RPMI8226 (cell line): ENCODE measurements at regions not wholly inside any gene's neighbourhood (a gene's known extent, or its start where the extent isn't known, plus 50 kb on each side); places are given as distances from the start of the nearest gene placed in this dataset.
"Not testable (repeated sequence)": the region's sequence is repeated elsewhere in the genome, so short reads cannot be mapped to it uniquely, and the experiment has no call there.

Experiments used
- DNase-seq: peaks from one replicate; pipeline ENCODE4 v3.0.0-alpha.2; 2015

- no peak for DNase-seq
Measured at GRCh38 chr3:40864915-40865314, 334.4 kb upstream of the CTNNB1 start.

GRCh38 chr3:40867797-40868196 is 331.5 kb upstream of the CTNNB1 start:
- no peak for DNase-seq

GRCh38 chr3:40869013-40869412 is 330.3 kb upstream of the CTNNB1 start:
- DNase-seq: no peak

GRCh38 chr3:40869939-40870338 is 329.4 kb upstream of the CTNNB1 start:
- no peak for DNase-seq

- DNase-seq: no peak
Measured at GRCh38 chr3:40871394-40871793, 327.9 kb upstream of the CTNNB1 start.

GRCh38 chr3:40872258-40872920 is 326.9 kb upstream of the CTNNB1 start:
- no peak for DNase-seq

GRCh38 chr3:40873476-40873875 is 325.8 kb upstream of the CTNNB1 start:
- DNase-seq: no peak

- no peak for DNase-seq
Measured at GRCh38 chr3:40873934-40874699, 325.2 kb upstream of the CTNNB1 start.

- no peak for DNase-seq
Measured at GRCh38 chr3:40875581-40875980, 323.7 kb upstream of the CTNNB1 start.

- no peak for DNase-seq
Measured at GRCh38 chr3:40876009-40876408, 323.3 kb upstream of the CTNNB1 start.

GRCh38 chr3:40876496-40876895 is 322.8 kb upstream of the CTNNB1 start:
- no peak for DNase-seq

GRCh38 chr3:40877631-40878463 is 321.5 kb upstream of the CTNNB1 start:
- DNase-seq: no peak

- no peak for DNase-seq
Measured at GRCh38 chr3:40878464-40878905, 320.8 kb upstream of the CTNNB1 start.

GRCh38 chr3:40885430-40885829 is 313.9 kb upstream of the CTNNB1 start:
- DNase-seq: no peak

GRCh38 chr3:40886660-40887425 is 312.5 kb upstream of the CTNNB1 start:
- DNase-seq: no peak

- no peak for DNase-seq
Measured at GRCh38 chr3:40891186-40891585, 308.1 kb upstream of the CTNNB1 start.

- DNase-seq: no peak
Measured at GRCh38 chr3:40895109-40895508, 304.2 kb upstream of the CTNNB1 start.

- no peak for DNase-seq
Measured at GRCh38 chr3:40899286-40899712, 300.0 kb upstream of the CTNNB1 start.

GRCh38 chr3:40901298-40901697 is 298.0 kb upstream of the CTNNB1 start:
- no peak for DNase-seq

GRCh38 chr3:40901796-40902195 is 297.5 kb upstream of the CTNNB1 start:
- DNase-seq: no peak

- DNase-seq: not testable (repeated sequence)
Measured at GRCh38 chr3:40907907-40908465, 291.3 kb upstream of the CTNNB1 start.

- no peak for DNase-seq
Measured at GRCh38 chr3:40908612-40909011, 290.7 kb upstream of the CTNNB1 start.
